Cardiac muscle cell (in vitro differentiated cells and primary cell): ENCODE measurements at regions not wholly inside any gene's neighbourhood (a gene's known extent, or its start where the extent isn't known, plus 50 kb on each side); places are given as distances from the start of the nearest gene placed in this dataset.

Source experiments
- DNase-seq, 2 donors: peaks; one replicate each; pipeline versions ENCODE4 v3.0.0 to v3.0.0-alpha.2; 2010 to 2017; ENCODE audit warnings: low read depth in 1 of 2, low spot score in 1 of 2
- H3K27ac ChIP-seq: fragments of 200-600 bp; sonication (generic); 2 replicates; pipeline ENCODE4 v1.5.1; 2016
- H3K27me3 ChIP-seq: fragments of 200-600 bp; sonication (generic); 2 replicates; pipeline ENCODE4 v1.6.0; 2016; ENCODE audit warnings: control low read depth
- H3K36me3 ChIP-seq: fragments of 200-600 bp; sonication (generic); 2 replicates; pipeline ENCODE4 v1.5.1; 2016; ENCODE audit warnings: control low read depth
- H3K4me1 ChIP-seq: fragments of 200-600 bp; sonication (generic); 2 replicates; pipeline ENCODE4 v1.8.1; 2017; ENCODE audit warnings: low read depth, mild to moderate bottlenecking, mixed run types
- H3K4me3 ChIP-seq: fragments of 200-600 bp; sonication (generic); 2 replicates; pipeline ENCODE4 v1.5.1; 2016; ENCODE audit warnings: mild to moderate bottlenecking
- H3K9me3 ChIP-seq: fragments of 200-600 bp; sonication (generic); 2 replicates; pipeline ENCODE4 v1.5.1; 2017; ENCODE audit warnings: low read depth, mild to moderate bottlenecking, control low read depth
- CTCF ChIP-seq: IDR thresholded peaks from 2 replicates; pipeline ENCODE4 v1.5.1; 2012; ENCODE audit warnings: low read depth, mild to moderate bottlenecking, low read length

GRCh38 chr5:117667105-117667504 lies 1092.5 kb upstream of the SEMA6A start:
- Histone ChIP-seq H3K4me1 (no peaks in the 10 kb centered on the region), H3K36me3 (no peaks in the 10 kb centered on the region), H3K4me3 (no peak overlapping the region), H3K27me3 (no peaks in the 10 kb centered on the region), H3K27ac (no peak overlapping the region), H3K9me3 (no peaks in the 10 kb centered on the region)
- DNase-seq = no peak
- no peak for TF ChIP-seq CTCF

- Histone ChIP-seq H3K4me3 (no peak overlapping the region), H3K27me3 (no peaks in the 10 kb centered on the region), H3K36me3 (no peaks in the 10 kb centered on the region), H3K9me3 (no peaks in the 10 kb centered on the region), H3K4me1 (no peaks in the 10 kb centered on the region), H3K27ac (no peak overlapping the region)
- no peak for TF ChIP-seq CTCF
- no peak for DNase-seq
Measured at GRCh38 chr5:117665121-117665520, 1090.5 kb upstream of the SEMA6A start.

GRCh38 chr5:117662361-117662760 lies 1087.7 kb upstream of the SEMA6A start:
- Histone ChIP-seq H3K36me3 (no peaks in the 10 kb centered on the region), H3K27me3 (no peaks in the 10 kb centered on the region), H3K9me3 (no peaks in the 10 kb centered on the region), H3K4me3 (no peak overlapping the region), H3K4me1 (no peaks in the 10 kb centered on the region), H3K27ac (no peak overlapping the region)
- no peak for TF ChIP-seq CTCF
- no peak for DNase-seq

GRCh38 chr5:117657541-117657940 lies 1082.9 kb upstream of the SEMA6A start:
- no peak for TF ChIP-seq CTCF
- Histone ChIP-seq H3K9me3 (no peaks in the 10 kb centered on the region), H3K27ac (no peak overlapping the region), H3K36me3 (no peaks in the 10 kb centered on the region), H3K27me3 (no peaks in the 10 kb centered on the region), H3K4me1 (peaks cover 13% of the 10 kb centered on the region), H3K4me3 (no peak overlapping the region)
- DNase-seq = no peak

GRCh38 chr5:117652958-117653280 lies 1078.3 kb upstream of the SEMA6A start:
- no peak for TF ChIP-seq CTCF
- DNase-seq = no peak
- H3K27ac ChIP-seq = peak overlapping the region; percentile 2
- H3K27me3 ChIP-seq = no peaks in the 10 kb centered on the region
- no peaks in the 10 kb centered on the region for H3K9me3 ChIP-seq
- no peaks in the 10 kb centered on the region for H3K36me3 ChIP-seq
- H3K4me1 ChIP-seq = peaks cover 24% of the 10 kb centered on the region
- no peak overlapping the region for H3K4me3 ChIP-seq
